ENCODE measurements at regions not wholly inside any gene's neighbourhood (a gene's known extent, or its start where the extent isn't known, plus 50 kb on each side); places are given as distances from the start of the nearest gene placed in this dataset.

GRCh38 chr6:79408256-79408974 is 128.8 kb downstream of the LCA5 start:
- intact Hi-C loops (cut with micrococcal nuclease; ENCODE audit: unreplicated experiment) = no loop called here
- no peaks in the 10 kb centered on the region for H3K4me1 ChIP-seq (ENCODE audit: insufficient read depth, low read length, poor library complexity, severe bottlenecking)

GRCh38 chr6:79404677-79405076 is 132.6 kb downstream of the LCA5 start:
- Histone ChIP-seq H3K4me3 (ENCODE audit: low read depth, low read length, poor library complexity, severe bottlenecking) (no peak overlapping the region), H3K27ac (ENCODE audit: low read depth, low read length, poor library complexity, severe bottlenecking) (no peak overlapping the region), H3K36me3 (ENCODE audit: insufficient read depth, low read length, poor library complexity, severe bottlenecking) (no peaks in the 10 kb centered on the region), H3K4me1 (ENCODE audit: insufficient read depth, low read length, poor library complexity, severe bottlenecking) (no peaks in the 10 kb centered on the region), H3K9me3 (ENCODE audit: low read depth, low read length, poor library complexity, severe bottlenecking) (no peaks in the 10 kb centered on the region), H3K27me3 (replicated peaks; ENCODE audit: insufficient read depth, low read depth, low read length, poor library complexity) (no peaks in the 10 kb centered on the region)
- BruUV-seq (replicated peaks) = no TSS peak
- CTCF ChIA-PET = no interaction called here
- intact Hi-C loops (cut with micrococcal nuclease; ENCODE audit: unreplicated experiment) = no loop called here
- no peak for TF ChIP-seq EZH2 (IDR thresholded peaks at IDR 0.05; ENCODE audit: borderline replicate concordance, low read depth, low read length, poor library complexity, severe bottlenecking)
- TF ChIP-seq CTCF (conservative IDR thresholded peaks at IDR 0.05; ENCODE audit: low read depth, low read length) = no peak
- POLR2A ChIA-PET (ENCODE audit: low non-redundant PET) = no interaction called here
- no peak for DNase-seq (ENCODE audit: low spot score)

More at GRCh38 chr6:79408256-79408974, 128.8 kb downstream of the LCA5 start:
- Histone ChIP-seq H3K27me3 (replicated peaks; ENCODE audit: insufficient read depth, low read depth, low read length, poor library complexity) (no peaks in the 10 kb centered on the region), H3K4me3 (ENCODE audit: low read depth, low read length, poor library complexity, severe bottlenecking) (no peak overlapping the region), H3K27ac (ENCODE audit: low read depth, low read length, poor library complexity, severe bottlenecking) (no peak overlapping the region), H3K36me3 (ENCODE audit: insufficient read depth, low read length, poor library complexity, severe bottlenecking) (no peaks in the 10 kb centered on the region), H3K9me3 (ENCODE audit: low read depth, low read length, poor library complexity, severe bottlenecking) (no peaks in the 10 kb centered on the region)
- TF ChIP-seq CTCF (conservative IDR thresholded peaks at IDR 0.05; ENCODE audit: low read depth, low read length) = no peak
- TF ChIP-seq EZH2 (IDR thresholded peaks at IDR 0.05; ENCODE audit: borderline replicate concordance, low read depth, low read length, poor library complexity, severe bottlenecking) = no peak
- POLR2A ChIA-PET (ENCODE audit: low non-redundant PET) = no interaction called here
- no peak for DNase-seq (ENCODE audit: low spot score)
- BruUV-seq (replicated peaks) = no TSS peak
- CTCF ChIA-PET = no interaction called here

GRCh38 chr6:79404261-79404660 is 133.0 kb downstream of the LCA5 start:
- no peaks in the 10 kb centered on the region for H3K27me3 ChIP-seq (replicated peaks; ENCODE audit: insufficient read depth, low read depth, low read length, poor library complexity)
- intact Hi-C loops (cut with micrococcal nuclease; ENCODE audit: unreplicated experiment) = no loop called here
- BruUV-seq (replicated peaks) = no TSS peak
- ChIA-PET CTCF (no interaction called here), POLR2A (ENCODE audit: low non-redundant PET) (no interaction called here)
- no peak for DNase-seq (ENCODE audit: low spot score)
- no peaks in the 10 kb centered on the region for H3K4me1 ChIP-seq (ENCODE audit: insufficient read depth, low read length, poor library complexity, severe bottlenecking)
- TF ChIP-seq EZH2 (IDR thresholded peaks at IDR 0.05; ENCODE audit: borderline replicate concordance, low read depth, low read length, poor library complexity, severe bottlenecking) (no peak), CTCF (conservative IDR thresholded peaks at IDR 0.05; ENCODE audit: low read depth, low read length) (no peak)
- no peak overlapping the region for H3K27ac ChIP-seq (ENCODE audit: low read depth, low read length, poor library complexity, severe bottlenecking)
- no peak overlapping the region for H3K4me3 ChIP-seq (ENCODE audit: low read depth, low read length, poor library complexity, severe bottlenecking)
- H3K36me3 ChIP-seq (ENCODE audit: insufficient read depth, low read length, poor library complexity, severe bottlenecking) = no peaks in the 10 kb centered on the region
- no peaks in the 10 kb centered on the region for H3K9me3 ChIP-seq (ENCODE audit: low read depth, low read length, poor library complexity, severe bottlenecking)

All from A673 (cell line).